ENCODE measurements at regions not wholly inside any gene's neighbourhood (a gene's known extent, or its start where the extent isn't known, plus 50 kb on each side); places are given as distances from the start of the nearest gene placed in this dataset.

- H3K9me3 ChIP-seq (ENCODE audit: control insufficient read depth in 2 of 2, insufficient read depth in 1 of 2, low read depth in 1 of 2, low read length in 1 of 2) = no peaks in the 10 kb centered on the region
- H3K4me3 ChIP-seq (ENCODE audit: low read depth in 1 of 2, low read length in 2 of 2) = no peak overlapping the region
- H3K27ac ChIP-seq (ENCODE audit: low read depth in 2 of 2, low read length in 1 of 2) = no peak overlapping the region
- no peaks in the 10 kb centered on the region for H3K27me3 ChIP-seq (ENCODE audit: control insufficient read depth in 1 of 2, insufficient read depth in 2 of 2, low read length in 2 of 2)
- H3K36me3 ChIP-seq (ENCODE audit: control insufficient read depth in 2 of 2, insufficient read depth in 2 of 2, low read length in 1 of 2) = no peaks in the 10 kb centered on the region
- WGBS, 2 donors = 42 to 58% methylated on average over 4 of the region's 4 CpGs
- no peaks in the 10 kb centered on the region for H3K4me1 ChIP-seq (ENCODE audit: control insufficient read depth in 2 of 2, insufficient read depth in 2 of 2, low read length in 1 of 2)
Observed at GRCh38 chr3:118425272-118425837, 609.3 kb downstream of the IGSF11 start.

GRCh38 chr3:118433825-118434224 lies 600.8 kb downstream of the IGSF11 start:
- WGBS, 2 donors = 63 to 72% methylated on average over 2 of the region's 2 CpGs
- no peak overlapping the region for H3K4me3 ChIP-seq (ENCODE audit: low read depth in 1 of 2, low read length in 2 of 2)
- H3K9me3 ChIP-seq (ENCODE audit: control insufficient read depth in 2 of 2, insufficient read depth in 1 of 2, low read depth in 1 of 2, low read length in 1 of 2) = no peaks in the 10 kb centered on the region
- no peaks in the 10 kb centered on the region for H3K27me3 ChIP-seq (ENCODE audit: control insufficient read depth in 1 of 2, insufficient read depth in 2 of 2, low read length in 2 of 2)
- no peaks in the 10 kb centered on the region for H3K4me1 ChIP-seq (ENCODE audit: control insufficient read depth in 2 of 2, insufficient read depth in 2 of 2, low read length in 1 of 2)
- no peak overlapping the region for H3K27ac ChIP-seq (ENCODE audit: low read depth in 2 of 2, low read length in 1 of 2)
- no peaks in the 10 kb centered on the region for H3K36me3 ChIP-seq (ENCODE audit: control insufficient read depth in 2 of 2, insufficient read depth in 2 of 2, low read length in 1 of 2)

GRCh38 chr3:118435851-118436350 lies 598.7 kb downstream of the IGSF11 start:
- Histone ChIP-seq H3K4me3 (ENCODE audit: low read depth in 1 of 2, low read length in 2 of 2) (no peak overlapping the region), H3K27me3 (ENCODE audit: control insufficient read depth in 1 of 2, insufficient read depth in 2 of 2, low read length in 2 of 2) (no peaks in the 10 kb centered on the region), H3K9me3 (ENCODE audit: control insufficient read depth in 2 of 2, insufficient read depth in 1 of 2, low read depth in 1 of 2, low read length in 1 of 2) (no peaks in the 10 kb centered on the region), H3K27ac (ENCODE audit: low read depth in 2 of 2, low read length in 1 of 2) (no peak overlapping the region), H3K36me3 (ENCODE audit: control insufficient read depth in 2 of 2, insufficient read depth in 2 of 2, low read length in 1 of 2) (no peaks in the 10 kb centered on the region), H3K4me1 (ENCODE audit: control insufficient read depth in 2 of 2, insufficient read depth in 2 of 2, low read length in 1 of 2) (no peaks in the 10 kb centered on the region)
- WGBS, 2 donors = 73 to 75% methylated on average over 1 of the region's 1 CpG

GRCh38 chr3:118436697-118437262 lies 597.9 kb downstream of the IGSF11 start:
- WGBS, 2 donors = 9 to 42% methylated on average over 1 of the region's 1 CpG
- H3K27me3 ChIP-seq (ENCODE audit: control insufficient read depth in 1 of 2, insufficient read depth in 2 of 2, low read length in 2 of 2) = no peaks in the 10 kb centered on the region

GRCh38 chr3:118445036-118445435 lies 589.6 kb downstream of the IGSF11 start:
- peaks cover 0 to 2% of the 10 kb centered on the region in 2 donors for H3K9me3 ChIP-seq (ENCODE audit: control insufficient read depth in 2 of 2, insufficient read depth in 1 of 2, low read depth in 1 of 2, low read length in 1 of 2)
- H3K4me1 ChIP-seq (ENCODE audit: control insufficient read depth in 2 of 2, insufficient read depth in 2 of 2, low read length in 1 of 2) = no peaks in the 10 kb centered on the region
- H3K4me3 ChIP-seq (ENCODE audit: low read depth in 1 of 2, low read length in 2 of 2) = no peak overlapping the region
- no peak overlapping the region for H3K27ac ChIP-seq (ENCODE audit: low read depth in 2 of 2, low read length in 1 of 2)
- no peaks in the 10 kb centered on the region for H3K27me3 ChIP-seq (ENCODE audit: control insufficient read depth in 1 of 2, insufficient read depth in 2 of 2, low read length in 2 of 2)
- no peaks in the 10 kb centered on the region for H3K36me3 ChIP-seq (ENCODE audit: control insufficient read depth in 2 of 2, insufficient read depth in 2 of 2, low read length in 1 of 2)
- WGBS, 2 donors = 87 to 90% methylated on average over 6 of the region's 6 CpGs

More at GRCh38 chr3:118436697-118437262, 597.9 kb downstream of the IGSF11 start:
- no peaks in the 10 kb centered on the region for H3K4me1 ChIP-seq (ENCODE audit: control insufficient read depth in 2 of 2, insufficient read depth in 2 of 2, low read length in 1 of 2)
- no peak overlapping the region for H3K4me3 ChIP-seq (ENCODE audit: low read depth in 1 of 2, low read length in 2 of 2)
- no peaks in the 10 kb centered on the region for H3K36me3 ChIP-seq (ENCODE audit: control insufficient read depth in 2 of 2, insufficient read depth in 2 of 2, low read length in 1 of 2)
- H3K9me3 ChIP-seq (ENCODE audit: control insufficient read depth in 2 of 2, insufficient read depth in 1 of 2, low read depth in 1 of 2, low read length in 1 of 2) = no peaks in the 10 kb centered on the region
- H3K27ac ChIP-seq (ENCODE audit: low read depth in 2 of 2, low read length in 1 of 2) = no peak overlapping the region

- H3K36me3 ChIP-seq (ENCODE audit: control insufficient read depth in 2 of 2, insufficient read depth in 2 of 2, low read length in 1 of 2) = no peaks in the 10 kb centered on the region
- H3K9me3 ChIP-seq (ENCODE audit: control insufficient read depth in 2 of 2, insufficient read depth in 1 of 2, low read depth in 1 of 2, low read length in 1 of 2) = peaks cover 0 to 2% of the 10 kb centered on the region in 2 donors
- H3K27ac ChIP-seq (ENCODE audit: low read depth in 2 of 2, low read length in 1 of 2) = no peak overlapping the region
- H3K4me3 ChIP-seq (ENCODE audit: low read depth in 1 of 2, low read length in 2 of 2) = no peak overlapping the region
- H3K27me3 ChIP-seq (ENCODE audit: control insufficient read depth in 1 of 2, insufficient read depth in 2 of 2, low read length in 2 of 2) = no peaks in the 10 kb centered on the region
- no peaks in the 10 kb centered on the region for H3K4me1 ChIP-seq (ENCODE audit: control insufficient read depth in 2 of 2, insufficient read depth in 2 of 2, low read length in 1 of 2)
Observed at GRCh38 chr3:118447339-118447738, 587.3 kb downstream of the IGSF11 start.

- H3K4me3 ChIP-seq (ENCODE audit: low read depth in 1 of 2, low read length in 2 of 2) = no peak overlapping the region
- no peaks in the 10 kb centered on the region for H3K9me3 ChIP-seq (ENCODE audit: control insufficient read depth in 2 of 2, insufficient read depth in 1 of 2, low read depth in 1 of 2, low read length in 1 of 2)
- H3K36me3 ChIP-seq (ENCODE audit: control insufficient read depth in 2 of 2, insufficient read depth in 2 of 2, low read length in 1 of 2) = no peaks in the 10 kb centered on the region
- H3K4me1 ChIP-seq (ENCODE audit: control insufficient read depth in 2 of 2, insufficient read depth in 2 of 2, low read length in 1 of 2) = no peaks in the 10 kb centered on the region
- 65 to 87% methylated on average over 2 of the region's 2 CpGs for WGBS, 2 donors
- no peaks in the 10 kb centered on the region for H3K27me3 ChIP-seq (ENCODE audit: control insufficient read depth in 1 of 2, insufficient read depth in 2 of 2, low read length in 2 of 2)
- H3K27ac ChIP-seq (ENCODE audit: low read depth in 2 of 2, low read length in 1 of 2) = no peak overlapping the region
Observed at GRCh38 chr3:118466795-118467330, 567.8 kb downstream of the IGSF11 start.

- no peaks in the 10 kb centered on the region for H3K9me3 ChIP-seq (ENCODE audit: control insufficient read depth in 2 of 2, insufficient read depth in 1 of 2, low read depth in 1 of 2, low read length in 1 of 2)
- no peaks in the 10 kb centered on the region for H3K4me1 ChIP-seq (ENCODE audit: control insufficient read depth in 2 of 2, insufficient read depth in 2 of 2, low read length in 1 of 2)
- no peaks in the 10 kb centered on the region for H3K36me3 ChIP-seq (ENCODE audit: control insufficient read depth in 2 of 2, insufficient read depth in 2 of 2, low read length in 1 of 2)
- H3K27me3 ChIP-seq (ENCODE audit: control insufficient read depth in 1 of 2, insufficient read depth in 2 of 2, low read length in 2 of 2) = no peaks in the 10 kb centered on the region
- H3K27ac ChIP-seq (ENCODE audit: low read depth in 2 of 2, low read length in 1 of 2) = no peak overlapping the region
- no peak overlapping the region for H3K4me3 ChIP-seq (ENCODE audit: low read depth in 1 of 2, low read length in 2 of 2)
Observed at GRCh38 chr3:118468801-118469200, 565.8 kb downstream of the IGSF11 start.

- WGBS, 2 donors = 33 to 49% methylated on average over 1 of the region's 1 CpG
- Histone ChIP-seq H3K36me3 (ENCODE audit: control insufficient read depth in 2 of 2, insufficient read depth in 2 of 2, low read length in 1 of 2) (no peaks in the 10 kb centered on the region), H3K27ac (ENCODE audit: low read depth in 2 of 2, low read length in 1 of 2) (no peak overlapping the region), H3K9me3 (ENCODE audit: control insufficient read depth in 2 of 2, insufficient read depth in 1 of 2, low read depth in 1 of 2, low read length in 1 of 2) (no peaks in the 10 kb centered on the region), H3K27me3 (ENCODE audit: control insufficient read depth in 1 of 2, insufficient read depth in 2 of 2, low read length in 2 of 2) (no peaks in the 10 kb centered on the region), H3K4me1 (ENCODE audit: control insufficient read depth in 2 of 2, insufficient read depth in 2 of 2, low read length in 1 of 2) (no peaks in the 10 kb centered on the region), H3K4me3 (ENCODE audit: low read depth in 1 of 2, low read length in 2 of 2) (no peak overlapping the region)
Observed at GRCh38 chr3:118472586-118472985, 562.1 kb downstream of the IGSF11 start.

- Histone ChIP-seq H3K4me3 (ENCODE audit: low read depth in 1 of 2, low read length in 2 of 2) (no peak overlapping the region), H3K9me3 (ENCODE audit: control insufficient read depth in 2 of 2, insufficient read depth in 1 of 2, low read depth in 1 of 2, low read length in 1 of 2) (no peaks in the 10 kb centered on the region), H3K36me3 (ENCODE audit: control insufficient read depth in 2 of 2, insufficient read depth in 2 of 2, low read length in 1 of 2) (no peaks in the 10 kb centered on the region), H3K4me1 (ENCODE audit: control insufficient read depth in 2 of 2, insufficient read depth in 2 of 2, low read length in 1 of 2) (no peaks in the 10 kb centered on the region), H3K27me3 (ENCODE audit: control insufficient read depth in 1 of 2, insufficient read depth in 2 of 2, low read length in 2 of 2) (no peaks in the 10 kb centered on the region), H3K27ac (ENCODE audit: low read depth in 2 of 2, low read length in 1 of 2) (no peak overlapping the region)
Observed at GRCh38 chr3:118473343-118473742, 561.3 kb downstream of the IGSF11 start.

All from esophagus (tissue), 2 donors.